ENCODE measurements at regions not wholly inside any gene's neighbourhood (a gene's known extent, or its start where the extent isn't known, plus 50 kb on each side); places are given as distances from the start of the nearest gene placed in this dataset.

- TF ChIP-seq CEBPB (IDR thresholded peaks at IDR 0.05; ENCODE audit: borderline replicate concordance in 1 of 2, low read depth in 2 of 2, low read length in 2 of 2): no peak
- no peak for TF ChIP-seq SUZ12 (IDR thresholded peaks at IDR 0.05; ENCODE audit: unreplicated experiment)
- no peak for TF ChIP-seq EP300 (IDR thresholded peaks at IDR 0.05; ENCODE audit: borderline replicate concordance in 1 of 2, control insufficient read depth in 1 of 2, low read depth in 2 of 2, low read length in 2 of 2)
- TF ChIP-seq POLR2A (IDR thresholded peaks at IDR 0.05; ENCODE audit: low read depth, low read length): no peak
- no peak for TF ChIP-seq PRDM15 (CRISPR knock-in tag; IDR thresholded peaks at IDR 0.05)
- TF ChIP-seq CTCF (IDR thresholded peaks at IDR 0.05 in 2 of 3, conservative IDR thresholded peaks at IDR 0.05 in 1 of 3; ENCODE audit: control insufficient read depth in 2 of 3, extremely low read depth in 1 of 3, insufficient read depth in 1 of 3, low read depth in 3 of 3, low read length in 3 of 3): no peak
- TF ChIP-seq CREB1 (IDR thresholded peaks at IDR 0.05; ENCODE audit: low read depth): no peak
- no peak for TF ChIP-seq HCFC1 (IDR thresholded peaks at IDR 0.05; ENCODE audit: low read length)
- no peak for TF ChIP-seq ZNF274 (IDR thresholded peaks at IDR 0.05; ENCODE audit: insufficient read depth, insufficient read length)
- TF ChIP-seq TCF7 (IDR thresholded peaks at IDR 0.05; ENCODE audit: borderline replicate concordance): no peak
- TF ChIP-seq HDAC6 (IDR thresholded peaks at IDR 0.05; ENCODE audit: unreplicated experiment): no peak
- TF ChIP-seq ZZZ3 (IDR thresholded peaks at IDR 0.05; ENCODE audit: control insufficient read depth, insufficient read length, low read depth): no peak
- TF ChIP-seq CEBPZ (IDR thresholded peaks at IDR 0.05; ENCODE audit: low read depth, low read length): no peak
Measured at GRCh38 chr7:12783421-12784095, 96.1 kb downstream of the ARL4A start.

Measured in GM12878 (cell line).